CMK (cell line): ENCODE measurements at regions not wholly inside any gene's neighbourhood (a gene's known extent, or its start where the extent isn't known, plus 50 kb on each side); places are given as distances from the start of the nearest gene placed in this dataset.
A peak's percentile ranks its signal among the peaks of the same experiment; 100 is the strongest.
"Not testable (repeated sequence)": the region's sequence is repeated elsewhere in the genome, so short reads cannot be mapped to it uniquely, and the experiment has no call there.

ENCODE experiments used
- DNase-seq: peaks from one replicate; pipeline ENCODE4 v3.0.0-alpha.2; 2010; ENCODE audit warnings: low read depth

DNA sequence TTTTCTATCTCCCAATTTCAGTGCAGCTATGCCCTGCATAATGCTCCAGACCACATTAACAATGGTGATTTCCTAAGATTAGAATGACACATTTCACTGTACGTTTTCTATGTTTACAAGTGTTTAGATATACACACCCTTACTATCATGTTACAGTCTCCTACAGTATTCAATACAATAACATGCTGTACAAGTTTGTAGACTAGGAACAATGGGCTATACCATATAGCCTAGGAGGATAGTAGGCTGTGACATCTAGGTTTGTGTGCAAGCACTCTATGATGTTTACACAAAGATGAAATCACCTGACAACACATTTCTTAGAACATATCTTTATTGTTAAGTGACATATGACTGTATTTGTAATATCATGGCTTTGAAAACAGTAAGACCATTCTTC lies 1435.6 kb upstream of the NUDT12 start:
- no peak for DNase-seq

- DNase-seq: peak; percentile 24
Measured at GRCh38 chr5:104987074-104987473, 1424.5 kb upstream of the NUDT12 start.

DNA sequence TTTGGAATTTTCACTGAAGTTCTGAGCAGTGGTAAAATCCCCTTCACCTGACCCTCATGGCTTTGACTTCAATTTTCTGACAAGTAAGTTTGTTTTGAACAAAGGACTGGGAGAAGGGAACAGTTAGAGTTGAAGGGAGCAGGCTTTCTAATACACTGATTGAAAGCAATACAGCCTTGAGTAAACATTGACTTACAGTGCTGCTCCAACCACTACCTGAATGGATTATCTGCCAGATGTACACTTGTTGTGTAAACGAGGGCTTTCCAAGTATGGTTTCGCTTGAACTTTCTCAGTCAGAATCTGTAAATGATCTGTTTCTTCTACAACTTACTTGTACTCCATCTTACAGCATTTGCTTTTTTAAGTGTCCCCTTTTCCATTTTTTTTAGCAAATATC lies 1414.9 kb upstream of the NUDT12 start:
- no peak for DNase-seq

GRCh38 chr5:104967806-104968410 lies 1405.3 kb upstream of the NUDT12 start:
- DNase-seq: no peak

GRCh38 chr5:104965006-104965405 lies 1402.4 kb upstream of the NUDT12 start:
- no peak for DNase-seq

DNA sequence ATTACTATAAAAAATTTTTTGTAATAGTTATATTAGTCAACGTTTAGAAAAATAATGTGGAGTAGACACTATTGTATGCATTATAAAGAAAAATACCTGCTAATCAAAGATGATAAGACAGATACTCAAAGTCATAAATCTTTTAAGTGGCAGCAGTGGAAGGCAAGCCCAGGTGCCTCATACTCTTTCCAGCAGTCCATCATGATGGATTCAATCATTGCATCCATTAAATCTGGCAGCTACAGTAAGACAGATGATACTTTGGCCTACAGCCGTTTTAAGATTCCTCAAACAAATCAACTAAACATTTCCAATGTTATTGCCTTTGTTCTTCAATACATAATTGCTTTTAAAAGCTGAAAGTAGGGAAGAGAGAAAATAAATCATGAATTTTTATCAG lies 1392.9 kb upstream of the NUDT12 start:
- no peak for DNase-seq

DNA sequence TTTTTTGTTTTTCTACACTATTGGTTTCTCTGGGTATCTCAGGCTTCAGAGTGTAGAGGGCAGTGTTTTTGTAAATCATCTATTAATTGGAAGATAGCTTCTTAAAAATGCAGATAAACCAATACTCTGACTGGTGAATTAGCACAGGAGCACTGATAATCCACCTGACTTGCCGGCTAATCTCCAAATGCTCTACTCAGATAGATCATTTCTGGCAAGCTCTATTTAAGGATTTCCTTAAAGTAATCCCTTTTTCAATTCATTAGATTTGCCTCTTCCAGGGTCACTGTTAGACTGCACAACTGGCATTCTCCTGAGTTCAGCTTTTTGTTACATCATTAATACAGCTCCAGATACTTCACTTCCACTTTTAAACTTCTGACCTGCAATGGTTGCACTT lies 1390.3 kb upstream of the NUDT12 start:
- no peak for DNase-seq

DNA sequence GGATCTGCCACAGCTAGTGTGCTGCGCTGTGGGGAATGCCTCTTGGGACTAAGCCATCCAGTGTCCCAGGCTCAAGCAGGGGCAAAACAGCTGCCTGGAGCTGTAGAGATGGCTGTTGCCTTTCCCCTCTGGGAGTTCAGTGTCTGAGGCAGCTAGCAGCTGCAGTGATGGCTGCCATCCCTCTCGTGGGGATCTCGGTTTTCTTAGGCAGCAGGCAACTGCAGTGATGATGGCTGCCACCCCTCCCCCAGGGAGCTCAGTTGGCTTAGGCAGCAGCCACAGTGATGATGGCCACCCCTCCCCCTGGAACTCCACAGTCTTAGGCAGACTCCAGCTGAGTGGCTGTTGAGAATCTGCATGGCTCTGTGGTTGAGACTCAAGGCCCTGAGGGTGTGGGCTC lies 1389.2 kb upstream of the NUDT12 start:
- DNase-seq: no peak

- no peak for DNase-seq
Measured at GRCh38 chr5:104947076-104947475, 1384.5 kb upstream of the NUDT12 start.

- DNase-seq: no peak
Measured at GRCh38 chr5:104942735-104943134, 1380.1 kb upstream of the NUDT12 start.

GRCh38 chr5:104941030-104941645 lies 1378.5 kb upstream of the NUDT12 start:
- DNase-seq: no peak

- DNase-seq: no peak
Measured at GRCh38 chr5:104937598-104937997, 1375.0 kb upstream of the NUDT12 start.

DNA sequence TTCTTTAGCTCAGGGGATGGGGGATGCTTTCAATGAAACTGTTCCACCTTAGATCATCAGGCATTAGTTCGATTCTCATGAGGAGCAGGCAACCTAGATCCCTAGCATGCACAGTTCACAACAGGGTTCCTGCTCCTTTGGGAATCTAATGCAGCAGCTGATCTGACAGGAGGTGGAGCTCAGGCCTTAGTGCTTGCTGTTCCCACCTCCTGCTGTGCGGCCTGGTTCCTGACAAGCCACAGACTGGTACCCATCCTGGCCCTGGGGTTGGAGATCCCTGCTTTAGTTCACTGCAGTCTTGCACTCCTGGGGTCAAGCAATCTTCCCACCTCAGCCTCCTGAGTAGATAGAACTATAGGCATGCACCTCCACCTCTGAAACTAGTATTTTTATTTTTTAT lies 1369.8 kb upstream of the NUDT12 start:
- DNase-seq: no peak

DNA sequence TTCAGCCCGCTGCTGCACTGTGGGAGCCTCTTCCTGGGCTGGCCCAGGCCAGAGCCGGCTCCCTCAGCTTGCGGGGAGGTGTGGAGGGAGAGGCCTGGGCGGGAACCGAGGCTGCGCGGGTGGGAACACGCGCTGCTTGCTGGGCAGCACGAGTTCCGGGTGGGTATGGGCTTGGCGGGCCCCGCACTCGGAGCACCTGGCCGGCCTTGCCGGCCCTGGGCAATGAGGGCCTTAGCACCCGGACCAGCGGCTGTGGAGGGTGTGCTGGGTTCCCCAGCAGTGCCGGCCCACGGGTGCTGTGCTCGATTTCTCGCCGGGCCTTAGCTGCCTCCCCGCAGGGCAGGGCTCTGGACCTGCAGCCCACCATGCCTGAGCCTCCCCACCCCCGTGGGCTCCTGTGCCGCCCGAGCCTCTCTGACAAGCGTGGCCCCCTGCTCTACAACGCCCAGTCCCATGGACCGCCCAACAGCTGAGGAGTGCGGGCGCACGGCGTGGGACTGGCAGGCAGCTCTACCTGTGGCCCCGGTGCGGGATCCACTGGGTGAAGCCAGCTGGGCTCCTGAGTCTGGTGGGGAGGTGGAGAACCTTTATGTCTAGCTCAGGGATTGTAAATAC lies 1366.4 kb upstream of the NUDT12 start:
- DNase-seq: no peak

DNA sequence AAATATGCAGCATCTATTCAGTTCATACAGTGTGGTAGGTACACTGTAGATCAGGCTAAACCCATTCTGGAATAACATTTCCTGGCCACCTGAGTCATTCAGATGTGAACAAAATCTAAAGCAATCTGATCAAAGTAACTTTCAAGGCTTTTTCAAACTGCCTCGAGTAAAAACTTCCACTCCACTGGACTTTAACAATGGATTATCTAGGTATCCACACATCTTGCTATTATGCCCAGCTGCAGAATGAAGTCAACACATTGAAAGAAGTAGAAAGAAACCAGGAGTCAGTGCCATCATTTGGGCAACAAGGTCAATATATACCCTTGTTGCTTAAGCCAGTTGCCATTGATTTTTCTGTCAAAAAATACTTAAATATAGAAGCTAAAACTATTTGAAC lies 1352.6 kb upstream of the NUDT12 start:
- no peak for DNase-seq

DNA sequence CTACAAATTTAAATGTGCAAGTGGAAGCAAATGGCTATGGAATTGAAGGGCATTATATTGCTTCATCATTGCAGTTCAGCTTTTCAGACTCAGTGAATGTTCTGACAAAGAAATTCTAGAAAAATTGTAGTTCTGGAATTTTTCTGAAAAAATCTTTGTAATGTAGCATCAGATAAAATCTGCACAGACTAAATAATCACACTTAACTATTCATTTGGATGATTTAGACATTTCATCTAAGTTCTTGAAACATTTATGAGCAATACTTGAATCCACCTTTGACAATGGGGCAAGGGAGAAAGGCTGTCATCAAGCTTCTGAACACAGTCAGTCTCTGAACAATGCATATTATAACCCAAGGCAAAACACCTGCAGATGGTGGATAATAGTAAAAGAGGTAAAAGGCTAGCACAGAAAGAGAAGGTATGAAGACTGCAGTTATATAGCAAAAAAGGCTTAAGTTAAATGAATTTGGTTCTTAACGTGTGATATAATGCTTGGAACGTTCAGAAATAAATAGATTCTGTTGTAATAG lies 1352.0 kb upstream of the NUDT12 start:
- no peak for DNase-seq

DNA sequence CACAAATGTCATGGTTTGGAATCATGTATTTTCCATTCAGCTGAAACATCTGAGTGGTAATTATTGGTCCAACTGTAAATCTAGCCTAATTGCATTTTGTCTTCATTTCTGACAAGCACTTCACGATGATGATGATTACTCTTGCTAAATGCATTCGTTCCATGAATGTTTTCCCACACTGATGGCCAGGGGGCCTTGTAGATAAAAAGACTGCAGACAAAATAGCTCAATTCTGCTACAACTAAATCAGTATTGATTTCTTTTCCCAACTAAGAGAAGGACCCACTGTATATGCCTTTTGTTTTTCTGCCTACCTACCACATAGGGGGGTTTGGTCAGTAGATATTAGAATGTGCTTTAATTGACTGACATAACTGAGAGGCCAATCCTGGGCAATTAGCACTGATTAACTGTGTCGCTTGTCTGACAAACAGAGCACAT lies 1351.3 kb upstream of the NUDT12 start:
- no peak for DNase-seq

GRCh38 chr5:104909803-104910202 lies 1347.2 kb upstream of the NUDT12 start:
- DNase-seq: no peak

- DNase-seq: no peak
Measured at GRCh38 chr5:104904561-104904960, 1342.0 kb upstream of the NUDT12 start.

DNA sequence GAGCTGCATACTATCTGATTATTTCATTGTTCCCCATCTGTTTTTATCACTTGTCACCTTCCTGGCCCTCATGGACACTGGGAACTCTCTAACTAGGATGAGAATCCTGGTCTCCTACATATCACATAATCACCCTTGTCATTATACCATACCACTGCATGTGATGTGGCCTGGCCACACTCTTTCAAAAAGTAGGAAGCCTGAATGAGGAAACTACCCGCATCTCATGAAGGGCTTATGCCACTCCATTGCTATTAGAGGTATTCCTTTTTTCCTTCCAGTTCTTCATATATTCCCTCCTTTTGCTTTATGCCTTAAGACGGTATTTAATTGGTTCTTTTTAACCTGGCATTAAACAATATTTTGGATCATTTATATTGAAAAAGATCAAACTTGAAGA lies 1341.4 kb upstream of the NUDT12 start:
- DNase-seq: no peak

- no peak for DNase-seq
Measured at GRCh38 chr5:104891596-104891995, 1329.0 kb upstream of the NUDT12 start.

GRCh38 chr5:104890767-104891166 lies 1328.2 kb upstream of the NUDT12 start:
- DNase-seq: no peak

- DNase-seq: no peak
Measured at GRCh38 chr5:104859437-104859836, 1296.8 kb upstream of the NUDT12 start.

- not testable (repeated sequence) for DNase-seq
Measured at GRCh38 chr5:104852099-104852498, 1289.5 kb upstream of the NUDT12 start.
